SK-N-SH (cell line): ENCODE measurements at regions not wholly inside any gene's neighbourhood (a gene's known extent, or its start where the extent isn't known, plus 50 kb on each side); places are given as distances from the start of the nearest gene placed in this dataset.

Experiments
- EP300 ChIP-seq, 2 experiments: IDR thresholded peaks; 2 replicates each; pipeline versions ENCODE4 v1.4.0 to v1.6.1; 2012; ENCODE audit warnings: borderline replicate concordance in 1 of 2, low read depth in 1 of 2, low read length in 1 of 2
- MXI1 ChIP-seq: IDR thresholded peaks from 2 replicates; pipeline ENCODE4 v1.6.1; 2012; ENCODE audit warnings: mild to moderate bottlenecking, low read depth, low read length, improper control_type of control experiment
- PBX3 ChIP-seq: IDR thresholded peaks from 2 replicates; pipeline ENCODE4; 2012
- POLR2AphosphoS5 ChIP-seq: IDR thresholded peaks from 2 replicates; pipeline ENCODE4 v1.6.1; 2012; ENCODE audit warnings: low read depth, low read length
- TCF12 ChIP-seq: IDR thresholded peaks from 2 replicates; pipeline ENCODE4 v1.4.0; 2012
- YY1 ChIP-seq: IDR thresholded peaks from 2 replicates; pipeline ENCODE4 v1.4.0; 2012; ENCODE audit warnings: low read depth, mild to moderate bottlenecking
- TF ChIP-seq, protein P1 (sequence below): IDR thresholded peaks from 2 replicates; pipeline ENCODE4 v1.6.1; 2012; ENCODE audit warnings: mild to moderate bottlenecking, low read depth, low read length, moderate library complexity
- TF ChIP-seq, protein P2 (sequence below): fragments of 200-600 bp; sonication (generic); IDR thresholded peaks from 2 replicates; pipeline ENCODE4 v1.6.1; 2017; ENCODE audit warnings: antibody characterized with exemption, mild to moderate bottlenecking, moderate library complexity

GRCh38 chr7:125871431-125871830 lies 941.8 kb upstream of the POT1 start:
- TF ChIP-seq, protein P1, sequence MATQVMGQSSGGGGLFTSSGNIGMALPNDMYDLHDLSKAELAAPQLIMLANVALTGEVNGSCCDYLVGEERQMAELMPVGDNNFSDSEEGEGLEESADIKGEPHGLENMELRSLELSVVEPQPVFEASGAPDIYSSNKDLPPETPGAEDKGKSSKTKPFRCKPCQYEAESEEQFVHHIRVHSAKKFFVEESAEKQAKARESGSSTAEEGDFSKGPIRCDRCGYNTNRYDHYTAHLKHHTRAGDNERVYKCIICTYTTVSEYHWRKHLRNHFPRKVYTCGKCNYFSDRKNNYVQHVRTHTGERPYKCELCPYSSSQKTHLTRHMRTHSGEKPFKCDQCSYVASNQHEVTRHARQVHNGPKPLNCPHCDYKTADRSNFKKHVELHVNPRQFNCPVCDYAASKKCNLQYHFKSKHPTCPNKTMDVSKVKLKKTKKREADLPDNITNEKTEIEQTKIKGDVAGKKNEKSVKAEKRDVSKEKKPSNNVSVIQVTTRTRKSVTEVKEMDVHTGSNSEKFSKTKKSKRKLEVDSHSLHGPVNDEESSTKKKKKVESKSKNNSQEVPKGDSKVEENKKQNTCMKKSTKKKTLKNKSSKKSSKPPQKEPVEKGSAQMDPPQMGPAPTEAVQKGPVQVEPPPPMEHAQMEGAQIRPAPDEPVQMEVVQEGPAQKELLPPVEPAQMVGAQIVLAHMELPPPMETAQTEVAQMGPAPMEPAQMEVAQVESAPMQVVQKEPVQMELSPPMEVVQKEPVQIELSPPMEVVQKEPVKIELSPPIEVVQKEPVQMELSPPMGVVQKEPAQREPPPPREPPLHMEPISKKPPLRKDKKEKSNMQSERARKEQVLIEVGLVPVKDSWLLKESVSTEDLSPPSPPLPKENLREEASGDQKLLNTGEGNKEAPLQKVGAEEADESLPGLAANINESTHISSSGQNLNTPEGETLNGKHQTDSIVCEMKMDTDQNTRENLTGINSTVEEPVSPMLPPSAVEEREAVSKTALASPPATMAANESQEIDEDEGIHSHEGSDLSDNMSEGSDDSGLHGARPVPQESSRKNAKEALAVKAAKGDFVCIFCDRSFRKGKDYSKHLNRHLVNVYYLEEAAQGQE: no peak
- no peak for TF ChIP-seq EP300 (IDR thresholded peaks at IDR 0.05; ENCODE audit: borderline replicate concordance in 1 of 2, low read depth in 1 of 2, low read length in 1 of 2)
- TF ChIP-seq YY1: no peak
- TF ChIP-seq PBX3: no peak
- no peak for TF ChIP-seq TCF12
- no peak for TF ChIP-seq POLR2AphosphoS5
- TF ChIP-seq MXI1: no peak
- TF ChIP-seq, protein P2, sequence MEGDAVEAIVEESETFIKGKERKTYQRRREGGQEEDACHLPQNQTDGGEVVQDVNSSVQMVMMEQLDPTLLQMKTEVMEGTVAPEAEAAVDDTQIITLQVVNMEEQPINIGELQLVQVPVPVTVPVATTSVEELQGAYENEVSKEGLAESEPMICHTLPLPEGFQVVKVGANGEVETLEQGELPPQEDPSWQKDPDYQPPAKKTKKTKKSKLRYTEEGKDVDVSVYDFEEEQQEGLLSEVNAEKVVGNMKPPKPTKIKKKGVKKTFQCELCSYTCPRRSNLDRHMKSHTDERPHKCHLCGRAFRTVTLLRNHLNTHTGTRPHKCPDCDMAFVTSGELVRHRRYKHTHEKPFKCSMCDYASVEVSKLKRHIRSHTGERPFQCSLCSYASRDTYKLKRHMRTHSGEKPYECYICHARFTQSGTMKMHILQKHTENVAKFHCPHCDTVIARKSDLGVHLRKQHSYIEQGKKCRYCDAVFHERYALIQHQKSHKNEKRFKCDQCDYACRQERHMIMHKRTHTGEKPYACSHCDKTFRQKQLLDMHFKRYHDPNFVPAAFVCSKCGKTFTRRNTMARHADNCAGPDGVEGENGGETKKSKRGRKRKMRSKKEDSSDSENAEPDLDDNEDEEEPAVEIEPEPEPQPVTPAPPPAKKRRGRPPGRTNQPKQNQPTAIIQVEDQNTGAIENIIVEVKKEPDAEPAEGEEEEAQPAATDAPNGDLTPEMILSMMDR: no peak
